ENCODE measurements at regions not wholly inside any gene's neighbourhood (a gene's known extent, or its start where the extent isn't known, plus 50 kb on each side); places are given as distances from the start of the nearest gene placed in this dataset.

DNA sequence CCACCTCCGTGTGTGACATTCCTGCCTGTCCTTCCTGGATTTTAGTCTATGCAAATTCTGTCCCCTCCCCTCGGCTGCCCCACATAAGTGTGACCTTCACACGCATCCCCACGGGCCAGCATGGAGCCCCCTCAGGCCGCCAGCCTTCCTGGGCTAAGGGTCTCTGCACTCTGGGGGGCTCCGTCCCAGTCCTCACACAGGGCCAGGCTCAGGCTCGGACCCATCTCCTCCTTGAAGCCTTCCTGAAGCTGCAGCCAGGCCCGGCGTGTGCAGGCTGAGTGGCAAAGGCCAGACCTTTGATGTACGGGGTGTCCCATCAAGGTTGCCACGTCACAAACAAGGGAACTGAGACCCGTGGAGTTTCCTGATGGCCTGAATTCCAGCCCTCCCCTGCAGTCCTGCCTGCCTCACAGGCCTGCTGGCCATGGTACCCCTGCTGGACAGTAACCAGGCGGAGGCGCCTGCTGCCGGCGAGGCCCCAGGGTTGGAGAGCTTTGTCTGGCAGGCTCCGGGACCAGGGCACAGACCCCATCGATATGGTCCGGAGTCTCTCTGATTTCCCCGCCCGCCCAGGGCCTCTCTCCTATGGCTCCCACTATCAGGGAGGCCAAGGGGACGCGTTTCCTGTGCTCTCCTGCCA lies 791.7 kb downstream of the BRD1 start:
- Mint-ChIP-seq H3K9me3 (peaks cover 4 to 5% of the 10 kb centered on the region in 2 donors), H3K27me3 (ENCODE audit: low read depth in 2 of 2) (peaks cover 0 to 6% of the 10 kb centered on the region in 2 donors), H3K36me3 (no peaks in the 10 kb centered on the region), H3K4me1 (no peaks in the 10 kb centered on the region), H3K27ac (no peak overlapping the region), H3K4me3 (no peak overlapping the region)
- H3K27ac ChIP-seq (ENCODE audit: low read length), result no peak overlapping the region
- DNase-seq (no peak), ATAC-seq (no peak)
- no peaks in the 10 kb centered on the region for H3K27me3 ChIP-seq (ENCODE audit: control insufficient read depth, insufficient read depth, low read length)
- H3K36me3 ChIP-seq (ENCODE audit: control insufficient read depth, insufficient read depth, low read length), result no peaks in the 10 kb centered on the region
- no peaks in the 10 kb centered on the region for H3K4me1 ChIP-seq (ENCODE audit: control insufficient read depth, insufficient read depth, low read length)
- H3K9me3 ChIP-seq (ENCODE audit: control insufficient read depth, insufficient read depth, low read length), result no peaks in the 10 kb centered on the region
- TF ChIP-seq CTCF (IDR thresholded peaks at IDR 0.05), result no peak
- 81% methylated on average over 23 of the region's 23 CpGs for WGBS (ENCODE audit: insufficient coverage)
- no peak overlapping the region for H3K4me3 ChIP-seq (ENCODE audit: low read length)
- intact Hi-C loops (cut with micrococcal nuclease), result no loop called here

- Mint-ChIP-seq H3K4me3 (no peak overlapping the region), H3K27me3 (ENCODE audit: low read depth in 2 of 2) (peaks cover 0 to 9% of the 10 kb centered on the region in 2 donors), H3K27ac (no peak overlapping the region), H3K36me3 (no peaks in the 10 kb centered on the region), H3K9me3 (peaks cover 4 to 5% of the 10 kb centered on the region in 2 donors), H3K4me1 (no peaks in the 10 kb centered on the region)
- 80% methylated on average over 30 of the region's 30 CpGs for WGBS (ENCODE audit: insufficient coverage)
- intact Hi-C loops (cut with micrococcal nuclease), result no loop called here
- ATAC-seq (no peak), DNase-seq (no peak)
- no peaks in the 10 kb centered on the region for H3K27me3 ChIP-seq (ENCODE audit: control insufficient read depth, insufficient read depth, low read length)
- H3K27ac ChIP-seq (ENCODE audit: low read length), result no peak overlapping the region
- no peak for TF ChIP-seq CTCF (IDR thresholded peaks at IDR 0.05)
- H3K4me1 ChIP-seq (ENCODE audit: control insufficient read depth, insufficient read depth, low read length), result no peaks in the 10 kb centered on the region
- H3K4me3 ChIP-seq (ENCODE audit: low read length), result no peak overlapping the region
- H3K36me3 ChIP-seq (ENCODE audit: control insufficient read depth, insufficient read depth, low read length), result no peaks in the 10 kb centered on the region
- no peaks in the 10 kb centered on the region for H3K9me3 ChIP-seq (ENCODE audit: control insufficient read depth, insufficient read depth, low read length)
Observed at GRCh38 chr22:49034836-49035817, 792.5 kb downstream of the BRD1 start.

GRCh38 chr22:49033616-49034015 lies 794.1 kb downstream of the BRD1 start:
- Mint-ChIP-seq H3K4me3 (no peak overlapping the region), H3K27me3 (ENCODE audit: low read depth in 2 of 2) (peaks cover 0 to 11% of the 10 kb centered on the region in 2 donors), H3K4me1 (no peaks in the 10 kb centered on the region), H3K36me3 (no peaks in the 10 kb centered on the region), H3K9me3 (peaks cover 4 to 5% of the 10 kb centered on the region in 2 donors), H3K27ac (no peak overlapping the region)
- WGBS (ENCODE audit: insufficient coverage), result 91% methylated on average over 9 of the region's 9 CpGs
- no peak for TF ChIP-seq CTCF (IDR thresholded peaks at IDR 0.05)
- Histone ChIP-seq H3K4me3 (ENCODE audit: low read length) (no peak overlapping the region), H3K27me3 (ENCODE audit: control insufficient read depth, insufficient read depth, low read length) (no peaks in the 10 kb centered on the region), H3K27ac (ENCODE audit: low read length) (no peak overlapping the region), H3K4me1 (ENCODE audit: control insufficient read depth, insufficient read depth, low read length) (no peaks in the 10 kb centered on the region), H3K9me3 (ENCODE audit: control insufficient read depth, insufficient read depth, low read length) (no peaks in the 10 kb centered on the region), H3K36me3 (ENCODE audit: control insufficient read depth, insufficient read depth, low read length) (no peaks in the 10 kb centered on the region)
- intact Hi-C loops (cut with micrococcal nuclease), result no loop called here
- DNase-seq (no peak), ATAC-seq (no peak)
